Activated T-helper 1 cell treated with Interleukin-2 at 50 U/mL for 16 hours (primary cell): ENCODE measurements at regions not wholly inside any gene's neighbourhood (a gene's known extent, or its start where the extent isn't known, plus 50 kb on each side); places are given as distances from the start of the nearest gene placed in this dataset.

Experiments
- DNase-seq: peaks from one replicate; pipeline ENCODE4 v3.0.0-alpha.2; 2020; ENCODE audit warnings: low read depth

DNA sequence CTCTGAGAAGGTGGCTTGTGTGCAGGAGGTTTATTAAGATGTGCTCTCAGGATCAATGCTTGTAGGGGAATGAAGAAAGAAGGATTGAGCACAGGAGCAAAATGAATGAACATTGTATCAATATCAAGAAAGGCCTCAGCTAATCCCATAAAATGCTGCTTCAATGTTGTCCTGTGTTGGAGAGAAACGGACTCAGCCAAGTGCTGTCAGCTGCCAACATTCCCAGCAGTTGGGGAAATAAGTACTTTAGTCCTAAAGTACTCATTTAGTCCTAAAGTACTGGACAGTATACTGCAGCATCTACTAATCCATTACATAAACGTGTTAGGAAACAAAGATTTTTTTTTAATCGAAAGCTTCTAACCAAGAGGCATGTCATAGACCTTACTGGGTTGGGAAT is 255.9 kb downstream of the SEC23A start:
- DNase-seq = no peak

DNA sequence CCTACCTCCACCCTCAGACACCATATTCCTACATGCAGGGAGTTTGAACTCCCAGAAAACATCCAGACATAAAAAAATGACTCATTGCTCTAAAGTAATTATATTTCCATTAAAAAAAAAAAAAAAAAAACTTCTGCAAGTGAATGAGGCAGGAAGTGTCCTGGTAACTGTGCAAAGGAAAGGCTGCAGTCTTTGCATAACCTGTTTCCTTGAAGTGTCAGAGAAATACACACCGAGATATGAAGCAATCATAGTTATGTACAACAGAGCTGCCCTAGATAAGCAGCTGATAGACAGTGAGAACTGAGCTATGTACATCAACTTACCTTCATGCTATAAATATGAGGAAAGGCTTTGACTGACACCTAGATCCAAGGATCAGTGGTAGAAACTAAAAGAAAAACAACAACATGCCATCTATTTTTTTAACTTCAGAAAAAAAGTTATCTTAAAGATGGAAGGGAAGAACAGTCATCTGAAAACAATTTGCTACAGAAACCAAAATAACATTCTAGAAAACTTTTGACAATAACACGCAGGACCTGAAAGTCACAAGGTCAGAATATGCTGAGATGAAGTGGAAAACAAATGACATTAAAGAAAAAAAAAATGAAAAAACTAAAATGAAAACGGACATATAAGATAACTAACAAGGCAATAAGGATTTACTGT is 263.2 kb downstream of the SEC23A start:
- DNase-seq = no peak

DNA sequence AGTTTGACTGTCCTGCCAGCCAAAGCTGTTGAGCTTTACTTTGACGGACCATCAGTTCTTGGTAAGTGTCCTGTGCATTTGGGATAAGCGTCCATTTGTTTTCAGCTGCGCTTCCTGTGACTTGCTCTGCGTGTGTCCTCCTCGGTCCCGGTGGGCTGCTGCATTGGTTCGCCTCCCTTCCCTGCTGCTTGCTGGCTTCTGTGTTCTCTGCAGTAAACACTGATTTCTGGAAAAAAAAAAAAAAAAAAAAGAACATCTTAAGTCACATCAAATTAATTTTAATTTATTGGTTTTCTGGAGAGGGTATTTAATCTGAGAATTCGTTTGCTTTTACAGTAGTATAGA is 264.1 kb downstream of the SEC23A start:
- no peak for DNase-seq

DNA sequence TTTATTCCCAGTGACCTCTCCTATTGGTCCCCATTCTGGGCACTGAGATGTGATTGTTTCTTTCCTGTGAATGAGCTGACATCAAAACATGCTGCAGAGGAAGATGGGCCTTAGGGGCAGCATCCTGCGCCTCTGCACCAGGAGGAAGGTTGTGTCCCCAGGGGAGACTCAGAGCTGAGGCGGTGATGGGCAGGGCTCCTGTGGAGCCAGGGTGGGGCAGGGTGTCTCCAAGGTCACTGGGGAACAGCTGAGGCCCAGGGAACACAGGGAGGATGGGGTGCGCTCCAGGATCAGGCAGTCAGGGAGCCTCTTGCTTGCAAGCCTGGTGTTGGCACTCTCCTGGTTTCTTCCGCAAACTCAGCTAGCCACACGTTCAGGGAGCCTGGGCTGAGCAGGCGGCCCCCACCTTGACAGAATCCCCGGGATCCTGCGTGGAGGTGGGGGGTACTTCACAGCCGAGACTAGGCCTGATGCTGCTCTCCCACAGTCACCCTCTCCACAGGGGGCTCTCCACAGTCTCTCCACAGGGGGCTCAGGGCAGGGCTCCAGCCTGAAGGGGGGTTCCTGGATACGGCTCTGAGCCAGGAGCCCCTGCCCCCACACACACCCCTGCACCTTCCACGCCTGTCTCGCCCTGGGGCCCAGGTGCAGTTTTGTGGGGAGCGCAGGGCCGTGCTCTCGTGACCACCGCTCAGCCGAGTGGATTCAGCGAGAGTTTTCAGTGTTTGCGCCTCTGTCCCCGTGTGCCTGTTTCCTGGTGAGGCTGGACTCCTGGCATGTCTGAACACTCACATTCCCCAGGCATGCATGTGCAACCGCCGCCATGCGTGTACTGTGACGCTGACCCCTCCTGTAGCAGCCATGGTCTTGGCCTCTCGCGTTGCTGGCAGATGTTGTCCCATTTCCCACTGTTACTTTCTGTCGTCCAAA is 264.7 kb downstream of the SEC23A start:
- no peak for DNase-seq

DNA sequence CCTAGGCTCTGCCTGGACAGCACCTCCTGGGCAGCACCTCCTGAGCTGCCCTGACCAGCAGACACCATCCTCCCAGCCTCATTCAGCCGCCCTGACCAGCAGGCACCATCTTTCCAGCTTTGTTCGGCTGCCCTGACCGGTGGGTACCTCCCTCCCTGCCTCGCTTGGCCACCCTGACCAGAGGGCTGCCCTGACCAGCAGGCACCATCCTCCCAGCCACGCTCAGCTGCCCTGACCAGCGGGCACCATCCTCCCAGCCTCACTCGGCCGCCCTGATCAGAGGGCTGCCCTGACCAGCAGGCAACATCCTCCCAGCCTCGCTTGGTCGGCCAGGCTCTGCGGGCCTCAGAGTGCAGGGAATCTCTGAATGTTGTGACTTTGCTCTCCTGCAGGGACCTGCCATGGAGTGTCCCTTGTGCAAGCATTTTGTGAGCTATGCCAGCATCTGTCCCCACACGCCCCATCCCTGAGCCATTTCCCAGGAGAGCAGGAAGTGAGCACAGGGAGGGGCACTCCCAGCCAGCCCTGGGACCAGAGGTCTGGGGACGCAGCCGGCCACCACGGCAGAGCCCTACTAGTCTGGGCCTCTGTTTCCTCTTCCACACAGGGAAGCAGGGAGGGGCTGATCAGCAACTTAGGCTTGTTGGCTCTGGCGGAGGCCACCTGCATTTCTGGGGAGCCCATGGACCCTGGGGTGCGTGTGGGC is 265.5 kb downstream of the SEC23A start:
- no peak for DNase-seq

DNA sequence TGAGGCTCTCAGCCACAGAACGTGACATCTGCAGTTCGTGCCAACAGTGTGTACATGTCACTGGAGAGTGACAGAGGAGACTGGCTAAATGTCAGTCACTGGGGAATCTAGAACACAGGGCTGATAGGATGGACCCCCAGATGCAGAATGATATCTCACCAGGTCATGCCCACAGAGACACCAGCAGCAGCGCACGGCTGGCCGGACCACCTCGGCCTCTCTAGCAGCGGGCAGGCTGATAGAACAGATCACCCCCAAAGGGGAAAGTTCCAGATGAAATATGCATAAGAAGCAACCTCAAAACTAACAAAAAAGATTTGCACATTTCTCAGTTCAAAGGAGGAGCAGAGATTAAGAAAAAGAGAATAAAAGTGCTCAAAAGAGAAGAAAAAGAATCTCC is 266.5 kb downstream of the SEC23A start:
- no peak for DNase-seq

DNA sequence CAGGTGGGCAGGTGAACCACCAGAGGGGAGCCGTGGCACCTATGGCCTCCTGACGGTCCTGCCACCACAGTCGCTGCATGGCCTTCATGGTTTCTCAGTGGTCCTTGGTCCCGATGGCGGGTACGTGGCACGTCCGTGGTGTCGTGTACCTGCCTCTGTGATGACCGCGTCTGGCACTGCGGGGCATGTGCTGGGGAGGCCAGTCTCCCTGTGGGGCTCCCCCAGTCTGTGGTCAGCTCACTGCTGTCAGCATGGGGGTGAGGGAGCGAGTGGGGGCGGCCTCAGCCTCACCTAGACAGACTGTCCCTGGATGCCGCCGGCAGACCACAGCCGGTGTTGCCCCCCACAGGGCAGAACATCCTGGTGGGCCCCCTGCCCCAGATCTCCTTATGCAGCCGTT is 267.2 kb downstream of the SEC23A start:
- DNase-seq = no peak

DNA sequence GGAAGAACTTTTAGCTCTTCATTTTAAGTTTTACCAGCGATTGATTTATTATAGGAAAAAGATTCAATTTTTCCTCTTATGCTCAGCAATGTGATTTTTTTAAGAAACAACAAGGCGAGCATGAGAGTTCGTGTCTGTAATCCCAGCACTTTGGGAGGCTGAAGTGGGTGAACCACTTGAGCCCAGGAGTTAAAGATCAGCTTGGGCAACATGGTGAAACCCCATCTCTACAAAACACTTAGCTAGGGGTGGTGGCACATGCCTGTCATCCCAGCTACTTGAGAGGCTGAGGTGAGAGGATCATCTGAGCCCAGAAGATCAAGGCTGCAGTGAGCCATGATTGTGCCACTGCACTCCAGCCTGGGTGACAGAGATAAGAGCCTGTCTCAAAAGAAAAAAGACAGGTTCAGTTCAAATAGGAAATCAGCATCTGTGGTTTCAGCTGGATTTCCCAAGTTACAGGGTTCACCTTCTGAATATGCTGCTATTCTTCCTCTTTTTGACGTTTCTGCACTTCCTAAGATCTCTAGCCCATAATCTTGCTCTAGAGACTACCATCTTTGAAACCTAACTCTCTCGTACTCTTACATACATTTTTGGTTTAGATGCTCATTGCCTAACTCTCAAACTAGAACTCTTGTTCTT is 274.7 kb downstream of the SEC23A start:
- DNase-seq = no peak

DNA sequence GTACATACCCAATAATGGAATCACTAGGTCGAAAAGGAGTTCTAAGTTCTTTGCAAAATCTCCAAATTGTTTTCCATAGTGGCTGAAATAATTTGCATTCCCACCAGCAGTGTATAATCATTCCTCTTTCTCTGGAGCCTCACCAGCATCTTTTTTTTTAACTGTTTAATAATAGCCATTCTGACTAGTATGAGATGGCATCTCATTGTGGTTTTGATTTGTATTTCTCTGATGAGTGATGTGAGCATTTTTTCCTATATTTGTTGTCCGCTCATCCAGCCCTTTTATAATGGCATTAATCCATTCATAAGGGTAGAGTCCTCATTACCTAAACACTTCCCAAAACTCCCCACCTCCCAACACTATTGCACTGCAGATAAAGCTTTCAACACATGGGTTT is 278.3 kb downstream of the SEC23A start:
- no peak for DNase-seq

DNA sequence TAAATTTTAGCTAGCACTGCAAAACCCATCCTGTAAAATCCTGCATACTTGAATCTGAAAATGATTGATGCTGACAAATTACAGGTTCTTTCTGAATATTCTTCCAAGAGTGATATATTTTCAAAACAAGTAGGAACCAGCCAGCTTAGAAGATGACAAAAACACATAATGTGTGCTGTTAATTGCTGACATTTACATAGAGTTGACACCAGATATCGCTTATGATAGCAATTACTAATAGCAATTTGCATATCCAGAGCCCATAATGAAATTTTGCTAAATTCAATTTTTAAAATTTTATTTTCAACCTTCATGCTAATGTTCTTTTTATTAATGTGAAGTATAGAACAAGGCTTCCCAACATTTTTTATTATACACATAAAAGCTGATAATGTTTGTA is 284.5 kb downstream of the SEC23A start:
- DNase-seq = no peak

DNA sequence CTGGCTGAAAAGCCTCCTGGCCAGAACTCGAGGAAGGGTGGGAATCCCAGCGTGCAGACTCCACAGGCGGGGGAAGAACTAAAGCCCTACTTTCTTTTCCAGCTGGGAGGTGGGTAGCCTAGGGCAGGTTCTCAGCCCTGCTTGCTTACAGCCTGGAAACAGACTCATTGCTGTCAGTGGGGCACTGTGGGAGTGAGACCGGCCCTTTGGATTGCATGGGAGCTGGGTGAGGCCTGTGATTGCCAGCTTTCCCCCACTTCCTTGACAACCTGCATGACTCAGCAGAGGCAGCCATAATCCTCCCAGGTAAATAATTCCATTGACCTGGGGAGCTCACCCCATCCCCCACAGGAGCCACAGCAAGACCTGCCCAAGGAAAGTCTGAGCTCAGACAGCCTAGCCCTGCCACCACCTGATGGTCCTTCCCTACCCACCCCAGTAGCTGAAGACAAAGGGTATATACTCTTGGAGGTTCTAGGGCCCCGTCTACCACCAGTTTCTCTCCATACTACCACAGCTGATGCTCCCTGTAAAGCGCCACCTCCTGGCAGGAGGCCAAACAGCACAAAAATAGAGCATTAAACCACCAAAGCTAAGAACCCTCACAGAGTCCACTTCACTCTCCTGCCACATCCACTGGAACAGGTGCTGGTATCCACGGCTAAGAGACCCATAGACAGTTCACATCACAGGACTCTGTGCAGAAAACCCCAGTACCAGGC is 294.1 kb downstream of the SEC23A start:
- DNase-seq = no peak

DNA sequence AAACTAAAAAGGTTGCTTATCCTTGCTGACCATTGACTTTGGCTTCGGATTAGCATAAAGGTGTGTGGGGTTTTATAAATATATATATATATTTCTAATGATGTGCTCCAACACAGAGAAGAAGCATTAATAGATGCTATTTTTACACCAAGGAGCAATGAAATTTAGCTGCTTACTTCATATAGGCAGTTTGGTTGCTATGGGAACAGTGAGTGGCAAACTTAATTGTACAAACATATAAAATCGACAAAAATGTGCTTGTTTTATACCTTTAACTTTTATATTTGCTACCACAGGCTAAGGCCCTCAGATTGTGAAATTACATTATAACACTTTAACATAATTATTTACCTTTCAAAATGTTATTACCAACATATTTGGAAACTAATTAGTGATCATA is 303.4 kb downstream of the SEC23A start:
- no peak for DNase-seq

DNA sequence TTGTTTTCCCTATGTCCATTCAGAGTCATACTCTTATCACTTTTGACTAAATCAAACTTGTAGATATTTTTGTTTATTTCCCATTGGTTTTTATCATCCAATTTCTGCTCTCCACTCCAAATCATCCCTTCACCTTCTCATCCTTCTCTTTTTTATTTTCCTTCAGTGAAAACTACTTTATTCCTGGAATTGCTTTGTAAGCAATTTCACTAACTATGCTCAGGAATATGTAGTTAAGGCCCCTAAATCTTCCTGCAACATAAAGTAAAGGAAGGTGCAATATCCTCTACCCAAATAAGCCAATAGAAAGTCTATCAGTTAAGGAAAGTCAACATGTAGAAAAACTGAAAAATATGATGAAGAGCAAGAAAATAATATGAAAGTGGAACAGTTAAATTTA is 308.4 kb downstream of the SEC23A start:
- DNase-seq = no peak

DNA sequence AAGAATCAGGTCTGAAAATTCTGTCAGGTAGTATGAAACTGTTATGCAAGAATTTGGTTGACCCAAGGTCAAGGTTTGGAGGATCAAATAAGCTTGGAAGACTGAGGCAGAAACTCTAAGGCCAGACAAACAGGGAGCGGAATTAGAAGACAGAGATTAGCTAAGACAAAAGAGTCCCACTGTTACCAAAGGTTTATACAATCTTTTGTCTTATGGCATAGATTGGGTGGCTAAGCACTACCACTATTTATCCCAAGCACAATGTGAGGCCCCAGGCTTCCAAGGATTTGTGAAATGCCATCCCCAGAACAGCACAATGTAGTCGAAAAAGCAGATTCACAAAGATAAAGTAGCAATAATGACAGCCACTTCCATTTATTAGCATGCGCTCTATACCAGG is 311.2 kb downstream of the SEC23A start:
- DNase-seq = no peak

DNA sequence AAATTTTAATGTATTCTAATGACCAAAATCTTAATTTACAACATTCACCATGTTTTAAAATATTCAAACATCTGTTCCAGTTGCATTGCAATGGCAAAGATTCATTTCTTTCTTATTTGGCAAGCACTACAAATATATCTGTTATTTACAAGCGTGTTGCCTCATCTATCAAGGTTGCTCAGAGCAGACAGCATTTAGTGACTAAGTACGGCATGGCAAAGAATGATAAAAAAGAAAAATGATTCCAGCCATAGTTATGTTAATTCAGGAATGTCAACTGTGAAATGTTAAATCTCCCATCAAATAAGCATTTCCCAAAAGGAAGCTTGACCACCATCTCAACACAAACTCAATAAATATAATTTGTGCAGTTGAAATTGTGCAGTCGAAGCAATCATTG is 312.1 kb downstream of the SEC23A start:
- DNase-seq = no peak

DNA sequence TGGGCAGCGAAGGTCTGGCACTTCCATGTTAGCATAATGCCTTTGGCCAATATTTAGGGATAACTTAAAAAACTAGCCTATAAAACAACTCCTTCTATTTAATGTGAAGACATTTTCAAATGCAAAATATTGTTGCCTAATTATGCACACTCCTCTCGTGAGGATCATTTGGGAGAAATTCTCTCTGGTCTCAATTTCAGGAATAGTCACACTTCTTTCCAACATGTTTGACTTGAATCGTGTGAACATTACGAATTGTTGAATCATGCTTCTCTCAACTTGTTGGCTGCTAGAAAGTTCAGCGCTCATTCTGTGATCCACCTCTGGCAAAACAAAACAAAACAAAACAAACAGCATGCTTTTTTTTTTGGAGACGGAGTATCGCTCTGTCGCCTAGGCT is 313.2 kb downstream of the SEC23A start:
- no peak for DNase-seq

DNA sequence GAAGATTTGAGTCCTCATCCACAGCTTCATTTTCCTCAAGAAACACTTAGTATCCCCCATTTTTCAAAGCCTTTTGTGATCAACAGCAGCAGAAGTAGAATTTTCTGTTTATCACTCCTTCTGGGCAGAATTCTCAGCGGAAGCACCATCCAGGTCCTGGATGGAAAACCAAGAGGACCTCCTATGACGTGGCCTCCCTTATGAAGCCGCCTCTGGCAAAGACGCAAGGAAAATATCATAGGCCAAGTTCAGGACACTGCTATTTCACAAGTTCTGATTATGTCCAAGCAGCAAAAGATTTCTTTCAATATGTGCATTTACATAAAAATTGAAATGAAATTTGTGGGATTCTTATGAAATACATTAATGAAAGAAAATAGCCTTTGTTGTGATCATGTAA is 315.0 kb downstream of the SEC23A start:
- no peak for DNase-seq

DNA sequence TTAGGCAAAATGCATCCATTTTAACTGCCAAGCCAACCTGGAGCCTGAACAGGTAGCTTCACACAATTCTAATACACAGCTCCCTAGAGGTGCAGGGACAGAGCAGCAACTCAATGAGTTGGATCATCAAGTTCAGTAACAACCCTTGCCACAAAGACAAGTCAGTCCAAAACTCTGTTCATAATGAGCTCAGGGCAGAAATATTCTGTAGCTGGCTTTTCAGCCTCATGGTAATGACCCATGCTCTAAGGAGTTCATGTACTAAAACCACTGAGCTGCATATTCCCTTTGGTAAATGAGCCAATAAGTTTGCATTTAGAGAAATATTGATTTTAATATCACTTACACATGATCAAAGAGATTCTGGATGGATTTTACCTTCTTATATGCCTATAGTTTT is 316.1 kb downstream of the SEC23A start:
- DNase-seq = no peak

DNA sequence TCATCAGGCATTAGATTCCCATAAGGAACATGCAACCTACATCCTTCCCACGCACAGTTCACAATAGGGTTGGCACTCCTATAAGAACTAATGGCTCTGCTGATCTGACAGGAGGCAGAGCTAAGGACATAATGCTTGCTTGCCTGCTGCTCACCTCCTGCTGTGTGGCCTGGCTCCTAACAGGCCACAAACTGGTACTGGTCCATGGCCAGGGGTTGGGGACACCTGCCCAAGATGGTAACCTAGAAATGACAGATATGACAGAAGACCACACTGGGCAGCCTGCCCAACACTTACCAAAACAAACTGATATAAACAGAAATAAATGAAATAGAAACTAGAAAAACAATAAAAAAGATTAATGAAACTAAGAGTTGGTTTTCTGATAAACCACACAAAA is 325.6 kb downstream of the SEC23A start:
- no peak for DNase-seq

DNA sequence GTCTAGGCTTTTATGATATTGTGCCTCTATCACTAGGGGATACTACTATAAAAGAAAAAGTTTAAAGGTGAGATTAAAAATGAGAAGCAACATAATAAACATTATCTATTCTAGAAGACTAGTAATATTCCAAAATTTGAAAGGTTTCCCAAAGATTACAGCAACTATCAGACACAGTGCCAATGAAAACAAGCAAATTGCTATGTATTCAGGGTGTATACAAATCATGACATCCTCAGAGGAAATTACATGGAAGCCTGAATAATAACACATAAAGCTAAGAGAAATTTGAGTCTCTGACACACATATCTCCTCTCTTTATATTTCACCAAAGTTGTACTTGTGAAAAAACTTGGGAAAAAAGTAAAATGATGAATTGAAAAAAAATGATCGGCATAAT is 327.0 kb downstream of the SEC23A start:
- DNase-seq = no peak

DNA sequence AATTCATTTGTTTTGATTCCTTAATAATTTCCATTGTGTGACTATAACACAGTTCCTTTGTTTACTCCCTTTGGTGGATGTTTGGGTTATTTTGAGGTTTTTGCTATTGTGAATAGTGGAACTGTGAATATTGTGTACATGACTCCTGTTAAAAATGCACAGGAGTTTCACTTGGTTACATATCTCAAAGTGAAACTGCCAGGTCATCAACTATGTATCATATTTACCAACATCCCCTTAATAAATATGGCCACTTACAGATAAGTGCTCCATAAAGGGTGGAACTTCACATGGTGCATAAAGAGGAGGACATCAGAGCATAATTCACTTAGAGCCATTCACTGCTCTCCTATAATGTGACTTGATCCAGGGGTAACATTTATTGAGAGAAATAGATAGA is 328.9 kb downstream of the SEC23A start:
- DNase-seq = no peak

DNA sequence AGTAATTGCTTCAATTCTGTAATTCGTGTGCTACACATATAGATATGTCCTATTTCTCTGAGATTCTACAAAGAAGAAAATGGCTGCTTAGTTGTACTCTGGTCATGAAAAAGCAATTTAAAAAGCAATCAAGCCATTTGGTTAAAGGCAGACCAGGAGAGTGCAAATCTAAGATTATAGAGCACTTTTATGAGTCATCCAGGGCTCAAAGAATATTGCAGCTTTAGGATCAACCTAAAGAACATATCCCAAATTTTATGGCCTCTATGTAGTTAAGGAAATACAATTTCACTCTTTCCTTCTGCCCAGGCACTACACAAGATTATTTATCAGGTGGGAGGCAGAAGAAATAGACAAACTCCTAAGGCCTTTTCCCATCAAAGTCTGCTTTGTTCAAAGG is 332.8 kb downstream of the SEC23A start:
- no peak for DNase-seq
